Neural crest cell (in vitro differentiated cells): ENCODE measurements at regions not wholly inside any gene's neighbourhood (a gene's known extent, or its start where the extent isn't known, plus 50 kb on each side); places are given as distances from the start of the nearest gene placed in this dataset.
A peak's percentile ranks its signal among the peaks of the same experiment; 100 is the strongest.

ENCODE experiments used
- DNase-seq: peaks from one replicate; pipeline ENCODE4 v3.0.0; 2021; ENCODE audit warnings: low read depth, mixed read lengths, low spot score
- H3K27ac Mint-ChIP-seq: one replicate; pipeline ENCODE4 v1.8.0; 2021; ENCODE audit warnings: mild to moderate bottlenecking, mixed read lengths; ENCODE audit not compliant: unreplicated experiment
- H3K27me3 Mint-ChIP-seq: 2 replicates; pipeline ENCODE4 v1.8.0; 2021; ENCODE audit warnings: low read depth, mild to moderate bottlenecking, mixed read lengths
- H3K36me3 Mint-ChIP-seq: 2 replicates; pipeline ENCODE4 v1.8.0; 2021; ENCODE audit warnings: low read depth, mild to moderate bottlenecking, mixed read lengths
- H3K4me1 Mint-ChIP-seq: 2 replicates; pipeline ENCODE4 v1.8.0; 2021; ENCODE audit warnings: mixed read lengths
- H3K4me3 Mint-ChIP-seq: one replicate; pipeline ENCODE4 v1.8.0; 2021; ENCODE audit warnings: mild to moderate bottlenecking, mixed read lengths
- H3K9me3 Mint-ChIP-seq: 2 replicates; pipeline ENCODE4 v1.8.0; 2021; ENCODE audit warnings: mixed read lengths
- TF ChIP-seq, protein P1 (sequence below): fragments of 200-600 bp; sonication (generic); conservative IDR thresholded peaks from 2 replicates; pipeline ENCODE4 v1.5.0; 2021; ENCODE audit warnings: antibody characterized with exemption, mild to moderate bottlenecking

DNA sequence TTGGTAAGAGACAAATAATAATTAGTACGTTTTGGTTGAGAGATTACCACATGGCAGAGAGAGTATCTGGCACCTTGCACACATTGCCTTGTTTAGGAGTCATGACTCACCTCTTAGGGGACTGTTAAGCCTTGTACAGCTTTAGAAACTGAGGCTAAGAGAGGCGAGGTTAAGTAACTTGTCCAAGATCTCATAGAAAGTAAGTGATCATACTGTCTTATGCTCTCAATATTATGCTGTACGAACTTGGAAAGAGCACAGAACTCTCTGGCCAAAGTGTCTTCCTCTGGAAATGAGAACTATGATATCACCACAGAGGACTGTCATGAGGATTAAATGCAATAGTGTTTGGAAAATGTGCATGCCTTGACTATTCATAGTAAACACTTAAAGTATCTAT is 249.0 kb downstream of the UTRN start:
- peaks cover 8% of the 10 kb centered on the region for H3K36me3 Mint-ChIP-seq
- TF ChIP-seq, protein P1, sequence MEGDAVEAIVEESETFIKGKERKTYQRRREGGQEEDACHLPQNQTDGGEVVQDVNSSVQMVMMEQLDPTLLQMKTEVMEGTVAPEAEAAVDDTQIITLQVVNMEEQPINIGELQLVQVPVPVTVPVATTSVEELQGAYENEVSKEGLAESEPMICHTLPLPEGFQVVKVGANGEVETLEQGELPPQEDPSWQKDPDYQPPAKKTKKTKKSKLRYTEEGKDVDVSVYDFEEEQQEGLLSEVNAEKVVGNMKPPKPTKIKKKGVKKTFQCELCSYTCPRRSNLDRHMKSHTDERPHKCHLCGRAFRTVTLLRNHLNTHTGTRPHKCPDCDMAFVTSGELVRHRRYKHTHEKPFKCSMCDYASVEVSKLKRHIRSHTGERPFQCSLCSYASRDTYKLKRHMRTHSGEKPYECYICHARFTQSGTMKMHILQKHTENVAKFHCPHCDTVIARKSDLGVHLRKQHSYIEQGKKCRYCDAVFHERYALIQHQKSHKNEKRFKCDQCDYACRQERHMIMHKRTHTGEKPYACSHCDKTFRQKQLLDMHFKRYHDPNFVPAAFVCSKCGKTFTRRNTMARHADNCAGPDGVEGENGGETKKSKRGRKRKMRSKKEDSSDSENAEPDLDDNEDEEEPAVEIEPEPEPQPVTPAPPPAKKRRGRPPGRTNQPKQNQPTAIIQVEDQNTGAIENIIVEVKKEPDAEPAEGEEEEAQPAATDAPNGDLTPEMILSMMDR = no peak
- no peaks in the 10 kb centered on the region for H3K9me3 Mint-ChIP-seq
- DNase-seq = no peak
- H3K4me1 Mint-ChIP-seq = peaks cover 3% of the 10 kb centered on the region
- H3K27ac Mint-ChIP-seq = no peak overlapping the region
- H3K27me3 Mint-ChIP-seq = no peaks in the 10 kb centered on the region
- H3K4me3 Mint-ChIP-seq = no peak overlapping the region

- H3K27ac Mint-ChIP-seq = no peak overlapping the region
- H3K4me3 Mint-ChIP-seq = no peak overlapping the region
- H3K9me3 Mint-ChIP-seq = no peaks in the 10 kb centered on the region
- H3K4me1 Mint-ChIP-seq = no peaks in the 10 kb centered on the region
- DNase-seq = no peak
- H3K36me3 Mint-ChIP-seq = peaks cover 10% of the 10 kb centered on the region
- H3K27me3 Mint-ChIP-seq = no peaks in the 10 kb centered on the region
- TF ChIP-seq, protein P1 = no peak
These were observed 250.5 kb downstream of the UTRN start for GRCh38 chr6:144535630-144536029.

GRCh38 chr6:144536079-144536478 is 250.9 kb downstream of the UTRN start:
- DNase-seq = no peak
- Mint-ChIP-seq H3K27ac (no peak overlapping the region), H3K4me3 (no peak overlapping the region), H3K4me1 (no peaks in the 10 kb centered on the region), H3K36me3 (peaks cover 11% of the 10 kb centered on the region), H3K9me3 (no peaks in the 10 kb centered on the region), H3K27me3 (no peaks in the 10 kb centered on the region)
- TF ChIP-seq, protein P1 = no peak

- Mint-ChIP-seq H3K4me1 (no peaks in the 10 kb centered on the region), H3K9me3 (no peaks in the 10 kb centered on the region), H3K27ac (peak overlapping the region; percentile 60), H3K4me3 (no peak overlapping the region), H3K36me3 (peaks cover 30% of the 10 kb centered on the region), H3K27me3 (no peaks in the 10 kb centered on the region)
- no peak for DNase-seq
- TF ChIP-seq, protein P1 = no peak
These were observed 258.1 kb downstream of the UTRN start for GRCh38 chr6:144543006-144543871.

- Mint-ChIP-seq H3K36me3 (peaks cover 30% of the 10 kb centered on the region), H3K4me3 (no peak overlapping the region), H3K27ac (no peak overlapping the region), H3K9me3 (no peaks in the 10 kb centered on the region), H3K4me1 (no peaks in the 10 kb centered on the region), H3K27me3 (no peaks in the 10 kb centered on the region)
- no peak for DNase-seq
- TF ChIP-seq, protein P1 = no peak
These were observed 259.2 kb downstream of the UTRN start for GRCh38 chr6:144544266-144544830.
